ENCODE measurements at regions not wholly inside any gene's neighbourhood (a gene's known extent, or its start where the extent isn't known, plus 50 kb on each side); places are given as distances from the start of the nearest gene placed in this dataset.

DNA sequence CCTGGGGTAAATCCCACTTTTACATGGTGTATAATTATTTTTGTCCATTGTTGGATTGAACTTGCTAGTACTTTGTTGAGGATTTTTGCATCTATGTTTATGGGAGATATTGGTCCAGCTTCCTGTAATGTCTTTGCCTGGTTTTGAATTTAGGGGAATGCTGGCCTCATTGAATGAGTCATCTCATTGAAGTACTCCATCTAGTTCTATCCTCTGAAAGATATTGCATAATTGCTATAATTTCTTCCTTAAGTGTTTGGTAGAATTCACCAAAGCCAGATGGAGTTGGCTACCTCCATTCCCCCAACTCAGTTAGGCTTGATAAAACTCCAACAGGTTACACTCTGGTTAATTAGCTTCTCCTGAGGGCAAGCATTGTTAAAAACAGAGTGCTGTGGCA lies 237.4 kb upstream of the TGFBR2 start:
- TF ChIP-seq, protein P1, sequence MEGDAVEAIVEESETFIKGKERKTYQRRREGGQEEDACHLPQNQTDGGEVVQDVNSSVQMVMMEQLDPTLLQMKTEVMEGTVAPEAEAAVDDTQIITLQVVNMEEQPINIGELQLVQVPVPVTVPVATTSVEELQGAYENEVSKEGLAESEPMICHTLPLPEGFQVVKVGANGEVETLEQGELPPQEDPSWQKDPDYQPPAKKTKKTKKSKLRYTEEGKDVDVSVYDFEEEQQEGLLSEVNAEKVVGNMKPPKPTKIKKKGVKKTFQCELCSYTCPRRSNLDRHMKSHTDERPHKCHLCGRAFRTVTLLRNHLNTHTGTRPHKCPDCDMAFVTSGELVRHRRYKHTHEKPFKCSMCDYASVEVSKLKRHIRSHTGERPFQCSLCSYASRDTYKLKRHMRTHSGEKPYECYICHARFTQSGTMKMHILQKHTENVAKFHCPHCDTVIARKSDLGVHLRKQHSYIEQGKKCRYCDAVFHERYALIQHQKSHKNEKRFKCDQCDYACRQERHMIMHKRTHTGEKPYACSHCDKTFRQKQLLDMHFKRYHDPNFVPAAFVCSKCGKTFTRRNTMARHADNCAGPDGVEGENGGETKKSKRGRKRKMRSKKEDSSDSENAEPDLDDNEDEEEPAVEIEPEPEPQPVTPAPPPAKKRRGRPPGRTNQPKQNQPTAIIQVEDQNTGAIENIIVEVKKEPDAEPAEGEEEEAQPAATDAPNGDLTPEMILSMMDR (conservative IDR thresholded peaks at IDR 0.05), result no peak
- TF ChIP-seq ZFX (IDR thresholded peaks at IDR 0.05), result no peak
